ENCODE measurements at regions not wholly inside any gene's neighbourhood (a gene's known extent, or its start where the extent isn't known, plus 50 kb on each side); places are given as distances from the start of the nearest gene placed in this dataset.

DNA sequence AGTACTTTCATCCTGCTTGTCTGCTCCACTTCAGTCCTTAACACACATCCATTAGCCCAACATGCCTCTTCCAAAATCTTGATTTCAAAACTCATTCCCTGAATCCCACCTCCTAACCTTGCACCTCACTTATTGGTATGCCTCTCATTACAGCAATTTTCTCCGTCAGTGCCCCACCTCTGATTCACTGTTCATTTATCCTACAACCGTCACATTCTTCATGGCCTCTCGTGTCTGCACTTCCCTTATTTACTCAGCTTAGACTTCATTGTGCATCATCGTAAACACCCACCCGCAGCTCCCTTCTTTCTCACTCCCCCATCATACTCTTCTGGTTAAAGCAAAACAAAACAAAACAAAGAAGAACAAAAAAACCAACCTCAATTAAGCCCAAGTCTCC is 160.6 kb upstream of the HMGA2 start:
- no peak for TF ChIP-seq ZFX (IDR thresholded peaks at IDR 0.05; ENCODE audit: borderline replicate concordance)
- H3K27ac ChIP-seq: no peak overlapping the region

DNA sequence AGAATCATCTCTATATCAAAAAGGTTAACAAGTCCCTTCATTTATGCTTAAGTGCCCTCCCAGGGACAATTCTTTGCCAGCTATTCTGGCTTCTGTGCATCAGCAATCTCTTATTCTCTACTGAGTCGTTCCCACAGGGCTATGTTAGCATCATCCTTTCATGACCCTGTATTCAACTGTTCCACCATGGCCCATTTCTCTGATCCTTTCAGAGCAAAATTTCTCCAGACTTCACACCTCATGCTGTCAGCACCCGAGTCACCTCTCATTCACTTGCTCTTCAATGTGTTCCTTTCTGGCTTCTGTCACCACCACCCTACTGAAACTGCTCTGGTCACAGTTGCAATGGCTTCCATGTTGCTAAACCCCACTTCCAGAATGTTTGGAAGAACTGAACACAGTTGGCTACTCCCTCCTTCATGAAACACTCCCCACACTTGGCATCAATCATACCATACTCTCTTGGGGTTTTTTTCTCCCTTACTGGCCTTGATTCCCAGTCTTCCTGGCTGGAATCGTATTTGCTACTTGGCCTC is 159.5 kb upstream of the HMGA2 start:
- H3K27ac ChIP-seq: no peak overlapping the region
- TF ChIP-seq, protein P1, sequence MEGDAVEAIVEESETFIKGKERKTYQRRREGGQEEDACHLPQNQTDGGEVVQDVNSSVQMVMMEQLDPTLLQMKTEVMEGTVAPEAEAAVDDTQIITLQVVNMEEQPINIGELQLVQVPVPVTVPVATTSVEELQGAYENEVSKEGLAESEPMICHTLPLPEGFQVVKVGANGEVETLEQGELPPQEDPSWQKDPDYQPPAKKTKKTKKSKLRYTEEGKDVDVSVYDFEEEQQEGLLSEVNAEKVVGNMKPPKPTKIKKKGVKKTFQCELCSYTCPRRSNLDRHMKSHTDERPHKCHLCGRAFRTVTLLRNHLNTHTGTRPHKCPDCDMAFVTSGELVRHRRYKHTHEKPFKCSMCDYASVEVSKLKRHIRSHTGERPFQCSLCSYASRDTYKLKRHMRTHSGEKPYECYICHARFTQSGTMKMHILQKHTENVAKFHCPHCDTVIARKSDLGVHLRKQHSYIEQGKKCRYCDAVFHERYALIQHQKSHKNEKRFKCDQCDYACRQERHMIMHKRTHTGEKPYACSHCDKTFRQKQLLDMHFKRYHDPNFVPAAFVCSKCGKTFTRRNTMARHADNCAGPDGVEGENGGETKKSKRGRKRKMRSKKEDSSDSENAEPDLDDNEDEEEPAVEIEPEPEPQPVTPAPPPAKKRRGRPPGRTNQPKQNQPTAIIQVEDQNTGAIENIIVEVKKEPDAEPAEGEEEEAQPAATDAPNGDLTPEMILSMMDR (IDR thresholded peaks at IDR 0.05): no peak
- TF ChIP-seq ZFX (IDR thresholded peaks at IDR 0.05; ENCODE audit: borderline replicate concordance): no peak

DNA sequence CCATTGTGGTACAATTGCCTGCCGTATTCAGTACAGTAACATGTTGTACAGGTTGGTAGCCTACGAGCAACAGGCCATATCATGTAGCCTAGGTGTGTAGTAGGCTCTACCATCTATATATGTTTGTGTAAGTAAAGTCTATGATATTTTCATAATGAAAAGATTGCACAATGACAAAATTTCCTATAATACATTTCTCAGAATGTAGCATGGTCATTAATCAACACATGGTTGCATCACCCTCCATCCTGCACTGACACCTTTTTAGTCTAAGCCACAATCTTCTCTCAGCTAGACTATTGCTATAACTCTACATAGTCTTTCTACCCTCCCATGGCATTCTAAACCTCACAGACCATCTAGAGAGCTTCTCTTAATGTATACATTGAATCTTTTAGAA is 158.5 kb upstream of the HMGA2 start:
- no peak overlapping the region for H3K27ac ChIP-seq
- no peak for TF ChIP-seq ZFX (IDR thresholded peaks at IDR 0.05; ENCODE audit: borderline replicate concordance)
- TF ChIP-seq, protein P1 (IDR thresholded peaks at IDR 0.05): no peak

DNA sequence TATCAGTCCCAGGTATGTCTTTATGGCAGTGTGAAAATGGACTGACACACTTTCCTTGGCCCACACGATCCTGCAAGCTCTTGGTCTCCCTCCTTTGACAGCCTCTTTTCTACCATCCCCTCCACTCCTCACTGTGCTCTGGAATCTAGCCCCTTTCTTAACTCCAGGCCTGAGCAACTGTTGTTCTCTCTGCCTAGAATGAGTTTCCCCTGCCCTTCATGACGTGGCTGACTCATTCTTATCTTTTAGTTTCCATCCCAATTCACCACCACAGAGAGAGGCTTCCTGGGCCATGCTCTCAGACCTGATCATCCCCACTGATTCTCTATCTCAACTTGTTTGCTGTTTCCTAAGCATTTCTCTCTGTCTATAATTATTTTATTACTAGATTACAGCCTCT is 157.4 kb upstream of the HMGA2 start:
- TF ChIP-seq, protein P1 (IDR thresholded peaks at IDR 0.05): no peak
- TF ChIP-seq ZFX (IDR thresholded peaks at IDR 0.05; ENCODE audit: borderline replicate concordance): no peak

DNA sequence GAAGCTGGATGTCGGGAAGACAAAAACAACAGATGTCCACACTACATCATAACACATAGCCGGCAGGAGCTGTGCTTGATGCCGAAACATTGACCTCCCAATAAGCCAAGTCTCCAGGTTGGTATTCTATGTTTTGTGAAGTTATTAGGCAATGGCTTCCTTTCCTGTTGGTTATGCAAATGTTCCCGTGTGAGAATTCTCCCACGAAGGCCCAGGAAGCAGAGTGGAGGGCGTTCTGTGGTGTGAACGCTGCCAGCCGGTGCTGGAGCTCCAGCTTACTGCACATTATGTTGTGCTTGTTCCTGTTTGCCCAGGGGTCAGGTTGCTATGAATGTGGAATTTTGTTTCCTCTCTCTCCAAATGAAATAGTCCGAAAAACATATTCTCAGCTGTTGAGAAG is 156.4 kb upstream of the HMGA2 start:
- TF ChIP-seq, protein P1 (IDR thresholded peaks at IDR 0.05): no peak
- no peak for TF ChIP-seq ZFX (IDR thresholded peaks at IDR 0.05; ENCODE audit: borderline replicate concordance)
- no peak overlapping the region for H3K27ac ChIP-seq

More for the DNA sequence above, 157.4 kb upstream of the HMGA2 start:
- no peak overlapping the region for H3K27ac ChIP-seq

DNA sequence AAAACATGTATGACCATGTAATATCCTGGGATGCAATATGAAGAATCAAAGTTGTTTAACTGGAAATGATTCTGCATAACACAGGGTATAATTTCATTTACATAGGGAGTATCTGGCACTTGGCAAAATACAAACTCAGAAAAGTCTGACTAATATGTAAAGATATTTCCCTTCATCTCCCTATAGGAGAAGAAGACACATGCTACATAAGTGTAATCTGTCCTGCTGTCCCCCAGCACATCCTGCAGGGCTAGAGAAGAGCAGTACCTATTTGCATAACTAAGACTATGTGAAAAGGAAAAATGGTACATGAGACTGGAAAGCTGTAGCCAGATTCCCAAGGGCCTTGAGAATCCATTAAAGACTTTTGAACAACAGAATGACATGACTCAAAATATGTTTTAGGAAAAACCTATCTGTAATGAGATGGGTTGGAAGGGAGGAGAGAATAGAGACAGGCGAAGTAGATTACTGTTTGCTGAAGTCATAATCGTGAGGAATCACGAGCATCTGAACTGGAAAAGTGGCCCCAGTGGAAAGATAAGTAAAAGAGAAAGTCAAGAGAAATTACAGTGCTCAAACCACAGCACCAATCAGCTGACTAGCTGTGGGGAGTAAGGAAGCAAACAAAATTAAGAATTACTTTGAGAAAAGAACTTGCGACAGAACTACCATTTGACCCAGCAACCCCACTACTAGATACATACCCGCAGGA is 155.1 kb upstream of the HMGA2 start:
- H3K27ac ChIP-seq: no peak overlapping the region

DNA sequence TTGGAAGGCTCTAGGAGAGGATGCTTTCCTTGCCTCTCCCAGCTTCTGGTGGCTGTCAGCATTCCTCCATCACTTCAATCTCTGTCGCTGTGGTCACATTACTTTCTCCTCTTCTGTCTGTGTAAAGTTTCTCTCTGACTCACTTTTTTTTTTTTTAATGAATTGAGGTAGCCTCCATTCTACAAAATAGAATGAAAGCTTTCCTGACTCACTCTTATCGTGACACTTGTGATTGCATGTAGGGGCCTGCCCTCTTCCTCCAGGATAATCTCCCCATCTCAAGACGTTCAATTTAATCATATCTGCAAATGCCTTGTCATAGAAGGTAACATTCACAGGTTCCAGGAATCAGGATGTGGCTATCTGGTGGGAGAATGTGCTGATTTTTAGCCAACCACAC is 153.5 kb upstream of the HMGA2 start:
- TF ChIP-seq, protein P1 (IDR thresholded peaks at IDR 0.05): no peak
- no peak overlapping the region for H3K27ac ChIP-seq

More for the DNA sequence above, 155.1 kb upstream of the HMGA2 start:
- TF ChIP-seq, protein P1 (IDR thresholded peaks at IDR 0.05): no peak
- no peak for TF ChIP-seq ZFX (IDR thresholded peaks at IDR 0.05; ENCODE audit: borderline replicate concordance)

All from 22Rv1 (cell line).